HCT116 (cell line): ENCODE measurements at regions not wholly inside any gene's neighbourhood (a gene's known extent, or its start where the extent isn't known, plus 50 kb on each side); places are given as distances from the start of the nearest gene placed in this dataset.

ENCODE experiments used
- ATAC-seq: fragments of 200-7000 bp; cut with Tn5 transposase; 2 replicates; pipeline ENCODE4 v1.9.1; 2020; ENCODE audit warnings: mild to moderate bottlenecking, moderate library complexity
- BruUV-seq: library from RNA; stranded (reverse); fragments of 400-500 nt; replicated peaks from 2 replicates; lab custom pipeline; 2021; lab: Mats Ljungman, UMichigan
- CTCF ChIA-PET: fragments of 300-600 bp; sonication (Branson Sonifier 250); formaldehyde crosslinking; loops from one replicate; lab custom pipeline; 2021; ENCODE audit warnings: antibody characterized with exemption; lab: Charles Lee
- POLR2A ChIA-PET: fragments of 300-600, 350-600 bp; sonication (Branson Sonifier 250); formaldehyde crosslinking; loops from one replicate; lab custom pipeline; 2021; ENCODE audit warnings: antibody characterized with exemption; lab: Charles Lee
- RAD21 ChIA-PET, 2 experiments: fragments of 300-600 bp; sonication (Branson Sonifier 250); formaldehyde crosslinking; loops; one replicate each; lab custom pipeline; 2023; ENCODE audit warnings: low total read pairs in 2 of 2; ENCODE audit not compliant: uncharacterized antibody in 2 of 2, unreplicated experiment in 2 of 2, low non-redundant PET in 1 of 2; lab: Charles Lee
- DNase-seq: peaks from one replicate; pipeline ENCODE4 v3.0.0-alpha.2; 2010; ENCODE audit warnings: low read depth, low spot score
- H2AFZ ChIP-seq: fragments of 200-600 bp; shearing (Covaris generic), sonication (generic); 2 replicates; pipeline ENCODE4 v1.6.1; 2017; ENCODE audit warnings: low read depth, mixed run types, mixed read lengths, antibody characterized with exemption, low read length; ENCODE audit not compliant: poor library complexity, severe bottlenecking
- H3K27ac ChIP-seq: 2 replicates; pipeline ENCODE4 v1.5.1; 2012; ENCODE audit warnings: low read depth, low read length
- H3K27me3 ChIP-seq: fragments of 200-600 bp; sonication (generic); 2 replicates; pipeline ENCODE4 v1.6.1; 2016; ENCODE audit warnings: mixed run types, low read length, mixed read lengths; ENCODE audit not compliant: insufficient read depth
- H3K36me3 ChIP-seq, 2 experiments: fragments of 200-500 bp in 1 of 2; fragments of 200-600 bp in 1 of 2; sonication (Bioruptor generic) in 1 of 2; sonication (generic) in 1 of 2; 2 replicates each; pipeline versions ENCODE4 v1.5.1 to v1.6.1; 2014 to 2016; ENCODE audit warnings: low read length in 2 of 2, inconsistent platforms in 1 of 2, mixed read lengths in 1 of 2, mixed run types in 1 of 2; ENCODE audit not compliant: insufficient read depth in 2 of 2, control insufficient read depth in 1 of 2
- H3K4me1 ChIP-seq, 2 experiments: fragments of 200-600 bp in 1 of 2; sonication (generic) in 1 of 2; 2 replicates each; pipeline versions ENCODE4 v1.5.1 to v1.6.1; 2012 to 2017; ENCODE audit warnings: low read length in 2 of 2, inconsistent platforms in 1 of 2, mild to moderate bottlenecking in 1 of 2, mixed read lengths in 1 of 2, mixed run types in 1 of 2, moderate library complexity in 1 of 2; ENCODE audit not compliant: insufficient read depth in 2 of 2, control insufficient read depth in 1 of 2
- H3K4me2 ChIP-seq: fragments of 200-600 bp; sonication (generic); 2 replicates; pipeline ENCODE4 v1.6.1; 2017; ENCODE audit warnings: mixed run types, low read length, mixed read lengths
- H3K4me3 ChIP-seq, 2 experiments: fragments of 200-600 bp in 1 of 2; sonication (generic) in 1 of 2; replicated peaks in 1 of 2; 2 replicates each; pipeline ENCODE4 v1.5.1; 2011 to 2016; ENCODE audit warnings: low read length in 2 of 2, control low read depth in 1 of 2, low read depth in 1 of 2, mild to moderate bottlenecking in 1 of 2, mixed read lengths in 1 of 2, mixed run types in 1 of 2
- H3K79me2 ChIP-seq: fragments of 200-600 bp; sonication (generic); 2 replicates; pipeline ENCODE4 v1.6.1; 2017; ENCODE audit warnings: mild to moderate bottlenecking, mixed run types, low read length, moderate library complexity, mixed read lengths; ENCODE audit not compliant: insufficient read depth
- H3K9ac ChIP-seq: fragments of 200-600 bp; sonication (generic); 2 replicates; pipeline ENCODE4 v1.6.1; 2016; ENCODE audit warnings: low read length, mixed read lengths
- H3K9me2 ChIP-seq: fragments of 200-600 bp; sonication (generic), shearing (Covaris generic); 2 replicates; pipeline ENCODE4 v1.6.1; 2017; ENCODE audit warnings: mixed run types, mild to moderate bottlenecking, moderate library complexity; ENCODE audit not compliant: insufficient read depth
- H3K9me3 ChIP-seq, 2 experiments: fragments of 200-500 bp in 1 of 2; fragments of 200-600 bp in 1 of 2; sonication (Bioruptor generic) in 1 of 2; sonication (generic) in 1 of 2; 2 replicates each; pipeline ENCODE4 v1.6.1; 2014 to 2017; ENCODE audit warnings: low read length in 2 of 2, mixed read lengths in 2 of 2, inconsistent platforms in 1 of 2, low read depth in 1 of 2, mild to moderate bottlenecking in 1 of 2, mixed run types in 1 of 2, moderate library complexity in 1 of 2; ENCODE audit not compliant: control insufficient read depth in 1 of 2, insufficient read depth in 1 of 2
- H4K20me1 ChIP-seq: fragments of 200-600 bp; sonication (generic), shearing (Covaris generic); 2 replicates; pipeline ENCODE4 v1.6.1; 2017; ENCODE audit warnings: mixed run types, mild to moderate bottlenecking, moderate library complexity; ENCODE audit not compliant: insufficient read depth
- ATF3 ChIP-seq: IDR thresholded peaks from 2 replicates; pipeline ENCODE4 v1.6.1; 2012
- CBX3 ChIP-seq: IDR thresholded peaks from 2 replicates; pipeline ENCODE4 v1.6.1; 2012; ENCODE audit warnings: low read depth
- ELF1 ChIP-seq: IDR thresholded peaks from 2 replicates; pipeline ENCODE4 v1.6.1; 2012; ENCODE audit warnings: low read depth, borderline replicate concordance
- JUND ChIP-seq: IDR thresholded peaks from 2 replicates; pipeline ENCODE4 v1.6.1; 2012
- POLR2A ChIP-seq: IDR thresholded peaks from 2 replicates; pipeline ENCODE4 v1.7.0; 2011; ENCODE audit warnings: borderline replicate concordance; ENCODE audit not compliant: insufficient read depth, insufficient read length; ENCODE audit errors: extremely low read depth
- POLR2AphosphoS5 ChIP-seq: IDR thresholded peaks from 2 replicates; pipeline ENCODE4 v1.6.1; 2011; ENCODE audit warnings: mild to moderate bottlenecking, low read depth, low read length, moderate library complexity
- RAD21 ChIP-seq: IDR thresholded peaks from 2 replicates; pipeline ENCODE4 v1.6.1; 2012; ENCODE audit warnings: low read depth, mild to moderate bottlenecking
- SRF ChIP-seq: IDR thresholded peaks from 2 replicates; pipeline ENCODE4 v1.6.1; 2012; ENCODE audit warnings: low read depth
- TCF7L2 ChIP-seq: IDR thresholded peaks from 2 replicates; pipeline ENCODE4 v1.7.0; 2011; ENCODE audit warnings: borderline replicate concordance, inconsistent platforms; ENCODE audit not compliant: insufficient read depth, insufficient read length; ENCODE audit errors: extremely low read depth
- ZNF274 ChIP-seq: fragments of 200-500 bp; sonication (Bioruptor generic); IDR thresholded peaks from 2 replicates; pipeline ENCODE4 v1.6.1; 2014; ENCODE audit warnings: mild to moderate bottlenecking, low read depth, low read length, inconsistent platforms
- intact Hi-C: fragments of 100-400 bp; cut with micrococcal nuclease; formaldehyde crosslinking; loops from 2 replicates; pipeline ENCODE4 v1.10.0; 2022
- TF ChIP-seq, protein P1 (sequence below), 3 experiments: fragments of 200-600 bp in 1 of 3; sonication (generic) in 1 of 3; IDR thresholded peaks in 2 of 3; conservative IDR thresholded peaks in 1 of 3; 2 replicates each; pipeline ENCODE4 v1.5.1; 2012 to 2017; ENCODE audit warnings: low read depth in 2 of 3, low read length in 2 of 3, antibody characterized with exemption in 1 of 3, borderline replicate concordance in 1 of 3, control low read depth in 1 of 3, mild to moderate bottlenecking in 1 of 3, mixed read lengths in 1 of 3, mixed run types in 1 of 3, moderate library complexity in 1 of 3; ENCODE audit not compliant: insufficient read depth in 1 of 3
- TF ChIP-seq, protein P2 (sequence below): IDR thresholded peaks from 2 replicates; pipeline ENCODE4 v1.6.1; 2012

DNA sequence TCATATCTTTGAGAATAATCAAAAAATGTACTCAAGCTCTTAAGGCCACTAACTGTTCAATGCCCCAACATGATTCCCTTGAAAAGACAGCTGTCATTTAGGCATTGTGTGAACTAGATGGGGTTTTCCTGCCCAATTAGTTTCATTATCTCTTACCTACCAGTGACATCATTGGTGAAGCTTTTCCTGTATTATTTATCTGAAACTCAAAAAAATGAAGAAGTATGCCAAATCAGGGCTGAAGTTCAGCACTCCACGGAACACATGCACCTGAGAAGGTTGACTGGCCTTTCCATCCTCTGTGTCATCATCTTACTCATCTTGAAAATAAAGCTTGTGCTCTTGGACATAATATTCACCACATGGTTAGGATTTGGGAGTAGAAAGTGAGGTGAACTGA is 126.4 kb downstream of the TXNL1 start:
- RAD21 ChIA-PET: no interaction called here
- H3K27ac ChIP-seq: no peak overlapping the region
- no peaks in the 10 kb centered on the region for H3K9me2 ChIP-seq
- TF ChIP-seq ZNF274 (no peak), RAD21 (no peak), POLR2AphosphoS5 (no peak), ELF1 (no peak), POLR2A (no peak), CBX3 (no peak), SRF (no peak), JUND (no peak), ATF3 (no peak), TCF7L2 (no peak)
- TF ChIP-seq, protein P1, sequence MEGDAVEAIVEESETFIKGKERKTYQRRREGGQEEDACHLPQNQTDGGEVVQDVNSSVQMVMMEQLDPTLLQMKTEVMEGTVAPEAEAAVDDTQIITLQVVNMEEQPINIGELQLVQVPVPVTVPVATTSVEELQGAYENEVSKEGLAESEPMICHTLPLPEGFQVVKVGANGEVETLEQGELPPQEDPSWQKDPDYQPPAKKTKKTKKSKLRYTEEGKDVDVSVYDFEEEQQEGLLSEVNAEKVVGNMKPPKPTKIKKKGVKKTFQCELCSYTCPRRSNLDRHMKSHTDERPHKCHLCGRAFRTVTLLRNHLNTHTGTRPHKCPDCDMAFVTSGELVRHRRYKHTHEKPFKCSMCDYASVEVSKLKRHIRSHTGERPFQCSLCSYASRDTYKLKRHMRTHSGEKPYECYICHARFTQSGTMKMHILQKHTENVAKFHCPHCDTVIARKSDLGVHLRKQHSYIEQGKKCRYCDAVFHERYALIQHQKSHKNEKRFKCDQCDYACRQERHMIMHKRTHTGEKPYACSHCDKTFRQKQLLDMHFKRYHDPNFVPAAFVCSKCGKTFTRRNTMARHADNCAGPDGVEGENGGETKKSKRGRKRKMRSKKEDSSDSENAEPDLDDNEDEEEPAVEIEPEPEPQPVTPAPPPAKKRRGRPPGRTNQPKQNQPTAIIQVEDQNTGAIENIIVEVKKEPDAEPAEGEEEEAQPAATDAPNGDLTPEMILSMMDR (IDR thresholded peaks at IDR 0.05 in 2 of 3, conservative IDR thresholded peaks at IDR 0.05 in 1 of 3; ENCODE audit: borderline replicate concordance in 1 of 3, insufficient read depth in 1 of 3, low read depth in 2 of 3, low read length in 2 of 3): no peak
- TF ChIP-seq, protein P2, sequence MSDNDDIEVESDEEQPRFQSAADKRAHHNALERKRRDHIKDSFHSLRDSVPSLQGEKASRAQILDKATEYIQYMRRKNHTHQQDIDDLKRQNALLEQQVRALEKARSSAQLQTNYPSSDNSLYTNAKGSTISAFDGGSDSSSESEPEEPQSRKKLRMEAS: no peak
- no peak for DNase-seq
- no peak overlapping the region for H3K9ac ChIP-seq
- no peak for ATAC-seq
- CTCF ChIA-PET: no interaction called here
- peaks cover 16% of the 10 kb centered on the region for H3K27me3 ChIP-seq
- H3K4me1 ChIP-seq: no peaks in the 10 kb centered on the region
- H3K36me3 ChIP-seq: no peaks in the 10 kb centered on the region
- POLR2A ChIA-PET: no interaction called here
- no peak overlapping the region for H2AFZ ChIP-seq
- H3K9me3 ChIP-seq: no peaks in the 10 kb centered on the region
- H4K20me1 ChIP-seq: no peaks in the 10 kb centered on the region
- no peak overlapping the region for H3K4me2 ChIP-seq
- no peaks in the 10 kb centered on the region for H3K79me2 ChIP-seq
- intact Hi-C loops: no loop called here
- no peak overlapping the region for H3K4me3 ChIP-seq
- BruUV-seq: no TSS peak
